ENCODE measurements at regions not wholly inside any gene's neighbourhood (a gene's known extent, or its start where the extent isn't known, plus 50 kb on each side); places are given as distances from the start of the nearest gene placed in this dataset.

DNA sequence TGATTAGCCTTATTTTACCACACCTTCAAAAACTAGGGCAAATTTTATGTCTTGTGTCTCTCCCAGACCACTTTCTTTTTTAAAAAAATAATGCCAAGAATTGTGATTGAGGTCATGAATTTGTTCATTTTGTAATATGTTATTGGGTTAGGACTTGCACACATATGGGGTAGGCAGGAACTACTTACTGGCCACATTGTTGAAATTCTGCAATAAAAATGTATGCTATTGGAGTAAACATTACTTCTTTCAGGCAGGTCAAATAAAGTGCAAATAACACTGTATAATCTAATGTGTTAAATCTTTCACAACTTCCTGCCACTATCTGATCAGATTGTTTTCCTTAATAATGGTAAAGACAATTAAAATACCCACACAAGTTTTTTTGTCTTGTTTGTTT is 166.6 kb upstream of the COL11A1 start:
- TF ChIP-seq, protein P1, sequence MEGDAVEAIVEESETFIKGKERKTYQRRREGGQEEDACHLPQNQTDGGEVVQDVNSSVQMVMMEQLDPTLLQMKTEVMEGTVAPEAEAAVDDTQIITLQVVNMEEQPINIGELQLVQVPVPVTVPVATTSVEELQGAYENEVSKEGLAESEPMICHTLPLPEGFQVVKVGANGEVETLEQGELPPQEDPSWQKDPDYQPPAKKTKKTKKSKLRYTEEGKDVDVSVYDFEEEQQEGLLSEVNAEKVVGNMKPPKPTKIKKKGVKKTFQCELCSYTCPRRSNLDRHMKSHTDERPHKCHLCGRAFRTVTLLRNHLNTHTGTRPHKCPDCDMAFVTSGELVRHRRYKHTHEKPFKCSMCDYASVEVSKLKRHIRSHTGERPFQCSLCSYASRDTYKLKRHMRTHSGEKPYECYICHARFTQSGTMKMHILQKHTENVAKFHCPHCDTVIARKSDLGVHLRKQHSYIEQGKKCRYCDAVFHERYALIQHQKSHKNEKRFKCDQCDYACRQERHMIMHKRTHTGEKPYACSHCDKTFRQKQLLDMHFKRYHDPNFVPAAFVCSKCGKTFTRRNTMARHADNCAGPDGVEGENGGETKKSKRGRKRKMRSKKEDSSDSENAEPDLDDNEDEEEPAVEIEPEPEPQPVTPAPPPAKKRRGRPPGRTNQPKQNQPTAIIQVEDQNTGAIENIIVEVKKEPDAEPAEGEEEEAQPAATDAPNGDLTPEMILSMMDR (IDR thresholded peaks at IDR 0.05) = no peak
- TF ChIP-seq POLR2A (IDR thresholded peaks at IDR 0.05) = no peak
